RCC 7860 (cell line): ENCODE measurements at regions not wholly inside any gene's neighbourhood (a gene's known extent, or its start where the extent isn't known, plus 50 kb on each side); places are given as distances from the start of the nearest gene placed in this dataset.

Experiments used
- DNase-seq: peaks from one replicate; pipeline ENCODE4 v3.0.0-alpha.2; 2015; ENCODE audit warnings: low spot score
- FAIRE-seq: peaks from 2 replicates; lab custom pipeline; 2012; peaks lifted over from hg19 to GRCh38; lab: Jason Lieb, UNC

DNA sequence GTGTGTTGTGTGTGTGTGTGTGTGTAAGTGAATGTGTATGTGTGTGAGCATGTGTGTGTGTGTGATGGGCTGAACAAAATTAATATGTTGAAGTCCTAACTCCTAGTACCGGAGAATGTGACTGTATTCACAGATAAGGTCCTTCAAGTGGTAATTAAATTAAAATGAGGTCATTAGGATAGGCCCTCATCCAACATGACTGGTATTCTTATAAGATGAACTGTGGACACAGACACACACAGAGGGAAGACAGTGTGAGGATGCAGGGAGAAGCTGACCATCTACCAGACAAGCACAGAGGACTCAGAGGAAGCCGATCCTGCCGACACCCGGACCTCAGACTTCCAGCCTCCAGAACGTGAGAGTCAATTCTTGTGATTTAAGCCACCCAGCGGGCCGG is 91.2 kb upstream of the PGBD5 start:
- DNase-seq (no peak), FAIRE-seq (no peak)

DNA sequence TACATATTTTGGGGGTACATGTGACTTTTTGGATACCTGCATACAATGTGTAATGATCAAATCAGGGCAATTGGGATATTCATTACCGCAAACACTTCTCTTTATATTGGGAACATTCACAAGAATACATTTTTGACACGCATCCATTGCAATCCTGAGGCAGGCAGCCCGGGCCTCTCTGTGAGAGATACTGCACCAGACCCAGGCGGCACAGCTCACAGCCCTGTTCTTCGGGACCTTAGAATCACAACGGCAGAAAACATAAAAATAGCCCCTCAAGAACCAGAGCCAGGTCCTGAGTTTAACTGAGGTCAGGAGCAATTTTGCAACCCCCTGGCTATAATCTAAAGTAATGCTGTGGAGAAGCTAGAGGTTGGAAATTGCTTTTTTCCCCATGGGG is 90.8 kb upstream of the PGBD5 start:
- DNase-seq (no peak), FAIRE-seq (no peak)

DNA sequence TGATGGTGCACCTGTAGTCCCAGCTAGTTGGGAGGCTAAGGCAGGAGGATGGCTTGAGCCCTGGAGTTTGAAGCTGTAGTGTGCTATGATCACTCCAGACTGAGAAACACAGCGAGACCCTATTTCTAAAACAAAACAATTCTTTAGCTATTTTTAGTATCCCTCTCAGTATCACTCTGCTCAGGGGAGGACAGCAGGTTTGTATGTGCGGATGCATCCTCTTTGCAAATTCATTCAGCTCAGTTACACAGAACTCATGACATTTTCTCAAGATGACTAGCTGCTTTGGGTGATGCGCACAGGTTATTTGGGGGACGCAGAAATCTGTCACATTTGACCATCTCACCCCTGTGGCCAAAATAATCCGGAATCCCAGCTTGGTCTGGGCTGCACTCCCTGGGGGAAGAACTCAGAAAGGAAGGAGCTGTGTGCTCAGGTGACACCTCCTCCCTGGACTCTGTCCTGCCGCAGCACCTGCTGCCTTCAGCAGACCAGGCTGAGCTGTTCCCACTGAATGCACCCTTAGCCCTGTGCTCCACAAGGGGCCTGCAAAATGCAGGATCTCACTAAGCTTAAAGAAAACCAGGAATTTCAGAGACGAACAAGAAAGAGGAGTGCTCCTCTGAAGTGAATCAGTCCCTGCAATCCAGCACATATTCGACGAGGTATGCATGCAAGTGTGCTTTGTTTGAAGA is 89.5 kb upstream of the PGBD5 start:
- no peak for DNase-seq
- FAIRE-seq: no peak

GRCh38 chr1:230510496-230510895 is 84.4 kb upstream of the PGBD5 start:
- FAIRE-seq: no peak
- DNase-seq: no peak

DNA sequence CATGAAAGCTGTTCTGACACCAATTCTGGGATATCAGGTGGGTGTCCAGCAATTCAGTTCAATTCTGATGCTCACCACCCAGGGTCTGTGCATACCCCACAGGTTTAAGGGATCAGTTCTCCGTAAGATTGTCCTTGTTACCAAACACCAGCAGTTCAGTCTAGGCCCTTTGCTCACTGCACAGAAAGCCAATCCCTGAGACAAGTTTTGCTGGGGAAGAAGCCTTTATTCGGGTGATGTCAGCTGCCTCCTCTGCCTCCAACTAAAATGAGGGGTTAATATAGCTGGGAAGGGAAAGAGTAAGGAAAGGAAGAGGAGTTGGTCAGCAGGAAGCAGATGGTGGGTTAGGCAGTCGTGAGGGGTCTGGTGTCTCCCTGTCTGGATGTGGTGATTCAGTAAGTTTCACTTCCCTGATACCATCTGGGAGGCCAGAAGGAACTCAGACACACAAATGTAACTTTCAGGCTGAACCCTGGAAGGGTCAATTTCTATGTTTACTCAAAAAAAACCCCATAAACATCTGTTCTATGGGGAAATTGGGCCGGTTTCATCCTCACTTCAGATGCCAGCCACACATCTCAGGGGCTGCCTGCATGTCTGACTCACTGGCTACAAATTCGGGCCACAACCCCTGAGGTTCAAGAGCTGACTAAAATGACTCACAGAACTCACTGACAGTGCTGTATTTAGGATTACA is 83.3 kb upstream of the PGBD5 start:
- peak; percentile 79 for DNase-seq
- FAIRE-seq: peak; percentile 92

DNA sequence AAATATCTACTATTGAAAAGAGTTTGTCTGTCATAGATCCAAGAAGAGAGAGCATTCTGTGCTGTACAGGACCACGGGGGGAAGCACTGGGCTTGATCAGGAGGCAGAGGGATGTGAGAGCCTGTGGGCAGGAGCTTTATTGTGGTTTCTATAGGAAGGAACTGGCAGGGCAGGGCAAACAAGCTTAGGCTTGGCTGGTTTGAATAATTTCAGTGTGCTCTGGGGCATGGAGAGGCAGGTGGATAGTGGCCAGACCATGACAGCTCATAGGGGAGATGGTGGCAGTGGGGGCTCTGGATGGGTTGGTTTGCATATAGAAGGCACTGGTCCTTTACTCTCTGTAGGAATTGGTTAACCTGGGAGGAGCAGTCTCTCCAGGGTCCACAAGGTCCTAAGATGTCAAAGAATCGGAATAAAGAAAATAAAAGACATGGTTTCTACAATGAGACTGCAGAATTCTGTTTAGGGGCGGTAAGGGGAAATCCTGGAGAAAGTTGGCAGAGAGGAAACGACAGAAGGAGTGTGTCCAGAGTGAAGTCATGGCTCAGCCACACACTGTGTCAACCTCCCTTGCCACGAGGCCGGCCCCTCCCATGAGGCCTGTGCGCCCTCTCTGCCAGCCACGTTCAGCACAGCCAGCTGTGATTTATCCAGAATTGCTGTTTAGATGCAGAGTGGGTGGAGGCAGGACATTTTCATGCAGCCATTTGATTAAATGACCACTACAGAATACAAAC is 81.7 kb upstream of the PGBD5 start:
- FAIRE-seq (peak; percentile 84), DNase-seq (peak; percentile 57)

- FAIRE-seq (no peak), DNase-seq (peak; percentile 9)
Measured at GRCh38 chr1:230507236-230507635, 81.1 kb upstream of the PGBD5 start.

DNA sequence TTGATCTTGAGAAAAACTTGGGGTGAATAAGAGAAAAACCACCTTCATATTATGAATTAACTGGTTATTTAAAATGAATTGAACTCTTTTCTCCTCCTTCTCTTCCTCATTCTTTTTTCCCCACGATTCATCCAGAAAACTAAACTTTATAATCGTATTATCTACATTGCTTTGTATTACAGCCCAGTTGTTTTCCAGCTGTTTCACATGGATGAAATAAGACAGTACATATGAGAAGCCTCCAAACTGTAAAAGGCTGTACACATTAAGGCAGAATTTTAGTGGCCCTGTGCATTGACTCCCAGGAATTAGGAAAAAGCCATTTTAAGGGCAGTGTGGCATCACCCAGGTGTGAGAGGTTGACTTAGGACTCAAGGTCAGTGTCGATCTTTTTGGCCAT is 80.3 kb upstream of the PGBD5 start:
- FAIRE-seq (no peak), DNase-seq (no peak)

DNA sequence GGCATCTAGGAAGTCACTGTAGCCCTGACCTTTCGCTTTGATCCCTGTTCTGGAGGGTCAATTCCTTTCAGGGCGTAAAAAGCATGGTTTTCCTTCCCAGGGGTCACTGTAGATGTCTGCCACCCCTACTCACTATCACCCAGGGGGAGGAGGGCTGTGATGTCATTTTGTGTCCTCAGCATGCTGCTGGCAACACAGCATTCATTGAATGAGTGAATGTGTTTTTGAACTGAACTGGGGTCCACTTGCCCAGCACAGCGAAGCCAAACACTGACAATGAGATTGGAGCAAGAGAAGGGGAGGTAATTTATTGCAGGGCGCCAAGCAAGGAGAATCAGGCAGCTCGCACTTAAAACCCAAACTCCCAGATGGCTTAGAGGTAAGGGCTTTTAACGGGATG is 78.2 kb upstream of the PGBD5 start:
- FAIRE-seq: no peak
- no peak for DNase-seq

DNA sequence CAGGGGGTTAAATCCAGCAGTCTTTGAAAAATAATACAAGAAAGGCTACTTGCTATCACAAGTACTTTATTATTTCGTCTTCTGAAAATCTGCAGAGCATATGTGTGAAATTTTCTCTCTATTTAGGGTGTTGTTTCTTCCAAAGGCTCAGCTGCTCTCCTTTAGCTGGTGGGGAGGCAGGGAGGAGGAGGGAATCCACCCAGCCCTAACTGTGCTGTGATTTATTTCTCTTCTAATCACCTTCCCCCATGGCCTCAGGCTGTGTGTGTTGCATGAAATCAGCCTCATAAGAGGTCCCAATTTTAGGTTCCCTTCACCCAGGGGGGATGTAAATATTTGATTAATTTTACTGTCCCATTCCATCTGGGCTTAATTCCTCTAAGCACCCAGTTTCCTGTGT is 77.6 kb upstream of the PGBD5 start:
- DNase-seq (no peak), FAIRE-seq (no peak)

GRCh38 chr1:230502996-230503395 is 76.9 kb upstream of the PGBD5 start:
- FAIRE-seq (no peak), DNase-seq (no peak)

GRCh38 chr1:230502306-230502705 is 76.2 kb upstream of the PGBD5 start:
- no peak for DNase-seq
- no peak for FAIRE-seq

DNA sequence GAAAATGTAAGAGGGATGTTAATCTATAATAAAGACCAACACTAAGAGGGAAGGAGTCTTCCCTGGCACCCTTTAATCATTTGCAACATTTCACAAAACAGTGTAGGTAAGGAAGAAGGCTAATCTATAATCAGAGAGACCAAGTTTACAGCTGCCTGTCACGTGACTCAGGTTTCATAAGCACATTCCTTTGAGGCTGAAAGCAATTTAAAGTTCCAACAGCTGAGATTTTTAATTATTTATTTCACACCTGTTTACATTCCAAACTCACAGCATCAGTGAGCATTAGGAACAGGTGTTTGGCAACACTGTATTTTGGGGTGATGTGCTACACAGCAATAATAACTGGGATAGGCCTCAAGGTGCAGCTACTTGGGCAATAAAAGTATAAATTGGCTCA is 75.7 kb upstream of the PGBD5 start:
- FAIRE-seq (no peak), DNase-seq (no peak)

DNA sequence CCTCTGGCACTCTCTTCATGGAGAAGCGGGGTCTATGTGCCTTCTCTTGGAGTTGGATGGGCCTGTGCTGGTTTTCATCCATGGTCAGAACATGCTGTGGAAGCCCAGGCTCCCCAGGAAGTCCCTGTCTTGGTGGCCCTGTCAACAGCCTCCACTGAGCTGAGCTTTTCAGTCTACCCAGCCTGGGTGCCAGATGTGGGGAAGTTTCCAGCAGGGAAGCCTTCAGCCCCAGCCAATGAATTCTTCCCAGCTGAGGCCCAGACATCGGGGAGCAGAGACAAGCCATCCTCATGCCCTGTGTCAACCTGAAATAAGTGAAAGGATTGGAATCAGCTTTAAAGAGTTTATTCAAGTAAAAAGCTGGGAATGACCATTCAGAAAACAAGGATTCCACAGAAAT is 75.1 kb upstream of the PGBD5 start:
- DNase-seq (no peak), FAIRE-seq (no peak)

DNA sequence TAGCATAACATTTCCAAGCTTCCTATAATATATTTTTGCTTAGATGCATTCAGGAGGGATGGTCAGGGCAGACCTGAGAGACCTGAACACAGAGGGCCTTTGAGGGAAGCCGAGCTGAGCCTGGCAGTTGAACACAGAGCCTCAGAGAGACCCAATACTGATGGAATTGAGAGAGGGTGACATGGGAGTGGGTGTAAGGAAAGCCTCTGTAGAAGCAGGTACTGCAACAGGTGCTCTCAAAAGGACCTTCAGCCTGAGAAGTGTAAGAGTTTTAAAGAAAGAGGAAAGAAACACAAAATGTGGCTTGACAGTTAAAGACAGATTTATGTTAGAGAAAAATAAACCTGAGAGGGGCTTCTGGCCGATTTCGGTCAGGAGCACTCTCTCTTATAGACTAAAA is 73.9 kb upstream of the PGBD5 start:
- DNase-seq: no peak
- FAIRE-seq: no peak

DNA sequence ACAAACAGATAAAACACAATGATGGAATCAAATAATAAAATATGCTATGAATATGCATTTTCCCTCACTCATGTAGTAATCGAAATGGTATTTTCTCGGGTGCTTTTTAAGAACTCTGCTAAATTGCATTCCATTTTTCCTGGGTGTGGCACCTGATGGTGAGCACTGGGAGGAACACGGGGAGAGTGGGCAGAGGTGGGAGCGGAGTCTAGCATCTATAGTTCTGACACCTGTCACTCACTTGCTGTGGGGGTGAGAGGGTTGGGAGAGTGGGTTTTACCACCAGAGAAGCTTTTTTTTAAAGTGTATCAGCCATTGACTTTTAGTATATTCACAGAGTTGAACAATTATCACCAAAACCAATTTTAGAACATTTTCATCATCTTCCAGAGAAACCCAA is 73.4 kb upstream of the PGBD5 start:
- no peak for FAIRE-seq
- no peak for DNase-seq

DNA sequence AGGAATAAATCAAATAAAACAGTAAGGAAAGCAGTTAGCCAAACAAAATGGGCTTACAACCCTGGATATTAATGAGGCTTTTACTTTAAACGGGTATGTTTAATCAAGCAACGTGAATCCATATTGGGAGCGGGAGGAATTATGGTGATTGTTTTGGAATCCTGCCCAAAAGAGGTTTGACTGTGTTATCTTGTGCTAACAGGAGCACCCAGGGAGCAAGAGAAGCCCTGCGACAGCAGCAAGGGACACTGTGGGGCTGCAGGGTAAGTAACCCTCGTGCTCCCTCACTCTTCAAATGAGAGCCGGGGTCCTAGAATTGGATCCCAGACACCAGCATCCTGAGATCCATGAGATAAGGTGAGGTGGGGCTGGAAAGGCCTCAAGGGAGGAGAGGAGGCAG is 72.6 kb upstream of the PGBD5 start:
- DNase-seq (no peak), FAIRE-seq (no peak)

- FAIRE-seq (no peak), DNase-seq (no peak)
Measured at GRCh38 chr1:230496451-230496850, 70.3 kb upstream of the PGBD5 start.

DNA sequence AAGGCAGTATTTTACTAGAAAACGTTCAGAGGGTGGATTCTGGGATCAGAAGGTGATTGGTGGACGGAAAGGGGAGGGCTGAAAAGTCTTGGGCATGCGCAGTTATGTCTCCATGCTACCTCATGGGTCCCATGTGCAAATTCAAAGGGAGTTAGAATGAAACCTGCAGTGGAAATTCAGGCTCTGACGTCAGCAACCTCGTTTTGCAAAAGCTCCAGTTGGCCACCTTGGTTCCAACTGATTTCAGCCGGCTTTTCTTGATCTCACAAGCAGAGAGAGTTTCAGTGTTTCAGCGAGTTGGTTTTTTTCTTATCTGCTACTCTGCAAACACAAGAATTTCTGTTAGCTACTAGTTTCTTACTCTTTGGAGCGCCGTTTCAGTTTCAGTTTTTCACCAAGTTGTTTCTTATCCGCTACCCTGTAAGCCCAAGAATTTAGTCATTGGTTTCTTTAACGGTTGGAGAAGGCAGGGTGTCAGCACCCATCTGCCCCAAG is 69.8 kb upstream of the PGBD5 start:
- FAIRE-seq (no peak), DNase-seq (no peak)

DNA sequence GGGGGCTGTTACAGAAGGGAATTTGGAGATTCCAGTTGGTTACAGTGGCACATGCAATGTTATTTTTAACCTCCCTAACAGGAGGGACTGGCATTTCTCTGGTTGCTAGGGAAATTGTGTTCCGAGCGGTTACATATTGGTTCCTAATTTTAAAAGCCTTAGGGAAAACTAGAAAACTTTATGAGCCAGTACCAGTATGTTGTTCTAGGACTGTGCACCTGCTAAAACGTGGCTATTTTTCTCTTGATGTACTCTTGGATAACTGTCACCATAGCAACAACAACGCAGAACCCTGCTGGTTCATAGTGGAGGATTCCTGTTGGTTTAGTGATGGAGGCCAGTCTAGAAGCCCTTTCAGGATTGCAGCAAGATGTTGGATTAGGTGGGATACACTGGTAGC is 68.9 kb upstream of the PGBD5 start:
- FAIRE-seq (no peak), DNase-seq (no peak)

DNA sequence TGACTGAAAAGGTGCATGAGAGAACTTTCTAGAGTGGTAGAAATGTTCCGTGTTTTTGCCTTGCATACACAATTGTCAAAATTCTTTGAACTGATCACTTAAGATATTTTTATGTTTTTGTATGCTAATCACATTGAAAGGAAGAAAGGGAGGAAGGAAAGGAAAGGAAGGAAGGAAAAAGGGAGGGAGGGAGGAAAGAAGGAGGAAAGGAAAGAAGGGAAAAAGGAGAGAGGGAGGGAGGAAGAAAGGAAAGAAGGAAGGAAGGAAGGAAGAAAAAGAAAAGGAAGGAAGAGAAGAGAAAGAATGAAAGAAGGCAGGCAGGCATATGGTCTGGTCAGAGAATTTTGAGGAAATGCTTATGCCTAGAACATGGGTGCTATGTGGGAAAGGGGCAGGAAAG is 68.4 kb upstream of the PGBD5 start:
- DNase-seq: no peak
- no peak for FAIRE-seq

DNA sequence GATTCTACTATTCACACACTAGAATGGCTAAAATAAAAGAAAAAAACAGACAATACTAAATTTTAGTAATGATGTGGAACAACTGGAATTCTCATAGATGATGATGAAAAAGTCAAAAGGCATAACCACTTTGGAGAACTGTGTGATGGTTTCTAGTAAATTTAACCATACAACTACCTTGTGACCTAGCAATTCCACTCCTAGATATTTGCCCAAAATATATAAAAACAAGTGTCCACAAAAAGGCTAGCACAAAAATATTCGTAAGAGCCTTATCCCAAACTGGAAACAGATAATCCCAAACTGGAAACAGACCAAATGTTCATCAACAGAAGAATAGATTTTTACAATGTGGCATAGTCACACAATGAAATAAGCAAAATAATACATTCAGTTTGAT is 67.9 kb upstream of the PGBD5 start:
- DNase-seq (no peak), FAIRE-seq (no peak)
